DND-41 (cell line): ENCODE measurements at regions not wholly inside any gene's neighbourhood (a gene's known extent, or its start where the extent isn't known, plus 50 kb on each side); places are given as distances from the start of the nearest gene placed in this dataset.

Experiments
- ATAC-seq: fragments of 200-7000 bp; cut with Tn5 transposase; 3 replicates; pipeline ENCODE4 v1.9.1; 2021; ENCODE audit warnings: low read depth; ENCODE audit not compliant: insufficient read depth
- DNase-seq: peaks from one replicate; pipeline ENCODE4 v3.0.0-alpha.2; 2020
- H2AFZ ChIP-seq: 2 replicates; pipeline ENCODE4 v1.6.0; 2012; ENCODE audit warnings: low read depth, low read length
- H3K27ac ChIP-seq: 2 replicates; pipeline ENCODE4 v1.5.1; 2012; ENCODE audit warnings: low read length, inconsistent platforms
- H3K27me3 ChIP-seq: fragments of 200-600 bp; sonication (generic); 2 replicates; pipeline ENCODE4 v1.6.0; 2012; ENCODE audit warnings: low read length, mild to moderate bottlenecking, inconsistent platforms; ENCODE audit not compliant: insufficient read depth, poor library complexity
- H3K36me3 ChIP-seq: 2 replicates; pipeline ENCODE4 v1.5.1; 2012; ENCODE audit warnings: low read length, inconsistent platforms; ENCODE audit not compliant: insufficient read depth
- H3K4me1 ChIP-seq: 2 replicates; pipeline ENCODE4 v1.5.1; 2012; ENCODE audit warnings: mild to moderate bottlenecking, low read length; ENCODE audit not compliant: insufficient read depth
- H3K4me2 ChIP-seq: 2 replicates; pipeline ENCODE4 v1.6.0; 2012; ENCODE audit warnings: mild to moderate bottlenecking, moderate library complexity, low read length, inconsistent platforms; ENCODE audit not compliant: insufficient read depth
- H3K4me3 ChIP-seq, 2 experiments: fragments of 200-600 bp in 1 of 2; shearing (Covaris generic) in 1 of 2; 2 replicates each; pipeline ENCODE4 v1.5.1; 2012 to 2016; ENCODE audit warnings: inconsistent platforms in 2 of 2, low read length in 2 of 2, mild to moderate bottlenecking in 2 of 2, low read depth in 1 of 2, moderate library complexity in 1 of 2
- H3K79me2 ChIP-seq: 2 replicates; pipeline ENCODE4 v1.6.0; 2012; ENCODE audit warnings: low read length, inconsistent platforms; ENCODE audit not compliant: insufficient read depth
- H3K9ac ChIP-seq: 2 replicates; pipeline ENCODE4 v1.6.0; 2012; ENCODE audit warnings: low read depth, mild to moderate bottlenecking, inconsistent platforms, low read length, moderate library complexity
- H3K9me3 ChIP-seq: 2 replicates; pipeline ENCODE4 v1.5.1; 2012; ENCODE audit warnings: low read length, moderate library complexity, mild to moderate bottlenecking, inconsistent platforms; ENCODE audit not compliant: insufficient read depth, severe bottlenecking
- H4K20me1 ChIP-seq: 2 replicates; pipeline ENCODE4 v1.6.0; 2012; ENCODE audit warnings: low read length; ENCODE audit not compliant: insufficient read depth
- CTCF ChIP-seq: IDR thresholded peaks from 2 replicates; pipeline ENCODE4 v1.5.1; 2012; ENCODE audit warnings: borderline replicate concordance, low read length, moderate library complexity, mild to moderate bottlenecking; ENCODE audit not compliant: poor library complexity, severe bottlenecking; ENCODE audit errors: extremely low read depth
- EZH2 ChIP-seq: IDR thresholded peaks from 3 replicates; pipeline ENCODE4 v1.6.1; 2012; ENCODE audit warnings: borderline replicate concordance, low read depth, mild to moderate bottlenecking, moderate library complexity, low read length, inconsistent platforms; ENCODE audit not compliant: severe bottlenecking

DNA sequence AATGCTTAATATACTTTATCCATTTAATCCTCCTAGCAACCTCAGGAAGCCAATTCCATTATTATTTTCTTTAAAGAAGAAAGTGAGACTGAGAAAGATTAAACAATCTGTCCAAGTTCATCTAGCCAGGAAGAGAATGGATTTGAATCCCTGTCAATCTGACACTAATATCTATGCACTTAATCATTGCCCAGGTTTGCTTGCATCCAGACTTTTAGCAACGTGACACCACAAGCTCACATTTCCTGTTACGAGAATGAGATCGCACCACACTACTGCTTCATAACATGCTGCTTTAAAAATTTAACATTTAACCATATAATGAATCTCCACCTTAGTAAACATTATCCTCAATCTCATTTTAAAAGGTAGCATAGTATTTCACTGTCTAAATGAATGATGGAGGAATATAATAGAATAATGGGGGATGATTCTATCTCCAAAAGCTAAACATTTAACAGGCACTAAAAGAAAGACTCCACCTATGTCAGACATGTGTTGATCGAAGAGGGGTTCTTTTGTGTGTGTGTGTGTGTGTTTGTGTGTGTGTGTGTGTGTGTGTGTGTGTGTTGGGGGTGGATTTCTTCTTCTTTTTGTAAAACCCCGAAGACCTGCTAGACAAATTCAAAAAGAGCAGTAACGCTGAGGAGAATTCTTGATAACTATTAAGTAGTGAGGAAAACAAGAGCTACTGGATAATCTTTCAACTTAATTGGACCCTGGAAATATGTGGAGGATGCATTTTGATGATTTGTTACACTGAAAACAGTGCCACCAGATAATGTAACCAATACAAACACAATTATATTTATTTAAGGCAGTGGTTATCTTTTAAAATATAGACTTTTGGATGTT lies 138.7 kb upstream of the NR3C1 start:
- Histone ChIP-seq H3K9me3 (peaks cover 9% of the 10 kb centered on the region), H3K4me1 (peaks cover 11% of the 10 kb centered on the region), H3K4me3 (no peak overlapping the region), H3K36me3 (no peaks in the 10 kb centered on the region), H3K27ac (no peak overlapping the region), H3K9ac (no peak overlapping the region), H3K79me2 (no peaks in the 10 kb centered on the region), H3K4me2 (no peak overlapping the region), H4K20me1 (no peaks in the 10 kb centered on the region), H2AFZ (peak overlapping the region; percentile 17; the same call in 1 of the 2 replicates), H3K27me3 (no peaks in the 10 kb centered on the region)
- ATAC-seq: peak; percentile 77
- DNase-seq: no peak
- TF ChIP-seq CTCF (no peak), EZH2 (no peak)

DNA sequence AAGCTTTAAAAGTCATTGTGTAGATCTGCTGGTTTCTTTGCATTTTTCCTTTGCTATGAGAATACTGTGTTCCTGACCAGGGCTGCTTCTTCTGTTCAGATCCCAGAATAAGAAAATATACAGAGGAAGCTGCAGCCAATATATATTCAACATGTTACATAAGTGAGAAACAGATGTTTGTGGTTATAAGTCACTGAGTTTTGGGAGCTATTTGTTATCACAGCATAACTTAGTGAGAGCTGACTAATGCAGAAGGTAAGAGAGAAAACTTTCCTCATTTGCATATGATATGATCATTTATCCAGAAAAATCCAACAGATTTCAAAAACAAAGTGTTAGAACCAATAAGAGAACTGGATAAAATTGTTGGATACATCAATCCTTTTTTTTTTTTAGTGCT lies 136.3 kb upstream of the NR3C1 start:
- H3K4me1 ChIP-seq: peaks cover 9% of the 10 kb centered on the region
- H3K27ac ChIP-seq: no peak overlapping the region
- DNase-seq (no peak), ATAC-seq (no peak)
- no peaks in the 10 kb centered on the region for H3K27me3 ChIP-seq
- no peak overlapping the region for H3K4me2 ChIP-seq
- no peaks in the 10 kb centered on the region for H4K20me1 ChIP-seq
- H3K36me3 ChIP-seq: no peaks in the 10 kb centered on the region
- no peak overlapping the region for H3K9ac ChIP-seq
- no peak overlapping the region for H2AFZ ChIP-seq
- H3K9me3 ChIP-seq: peaks cover 9% of the 10 kb centered on the region
- H3K79me2 ChIP-seq: no peaks in the 10 kb centered on the region
- TF ChIP-seq EZH2: no peak
- no peak for TF ChIP-seq CTCF
- H3K4me3 ChIP-seq: no peak overlapping the region

DNA sequence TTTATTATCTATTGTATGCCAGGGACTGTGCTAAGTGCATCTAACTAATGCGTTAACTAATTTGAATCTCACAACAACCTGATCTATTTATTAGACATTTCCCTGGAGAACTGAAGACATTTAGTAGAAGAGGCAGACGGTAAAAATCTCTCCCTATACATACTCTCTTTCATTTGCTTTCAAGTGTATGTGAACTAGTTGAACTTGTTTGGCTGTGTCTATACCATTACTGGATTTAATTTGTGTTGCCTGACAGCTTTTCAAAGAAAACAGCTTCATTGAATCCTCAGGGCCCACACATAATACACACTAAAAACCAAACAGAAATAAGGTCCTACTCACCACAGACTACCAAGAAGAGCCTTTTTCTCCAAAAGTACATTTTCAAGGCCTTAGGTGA lies 133.6 kb upstream of the NR3C1 start:
- H3K4me1 ChIP-seq: peaks cover 6% of the 10 kb centered on the region
- H4K20me1 ChIP-seq: no peaks in the 10 kb centered on the region
- H3K79me2 ChIP-seq: no peaks in the 10 kb centered on the region
- H2AFZ ChIP-seq: no peak overlapping the region
- H3K36me3 ChIP-seq: no peaks in the 10 kb centered on the region
- H3K27ac ChIP-seq: no peak overlapping the region
- no peak overlapping the region for H3K4me2 ChIP-seq
- DNase-seq (no peak), ATAC-seq (no peak)
- TF ChIP-seq CTCF (no peak), EZH2 (no peak)
- H3K9ac ChIP-seq: no peak overlapping the region
- peaks cover 9% of the 10 kb centered on the region for H3K9me3 ChIP-seq
- no peaks in the 10 kb centered on the region for H3K27me3 ChIP-seq
- no peak overlapping the region for H3K4me3 ChIP-seq
